ENCODE measurements at regions not wholly inside any gene's neighbourhood (a gene's known extent, or its start where the extent isn't known, plus 50 kb on each side); places are given as distances from the start of the nearest gene placed in this dataset.

DNA sequence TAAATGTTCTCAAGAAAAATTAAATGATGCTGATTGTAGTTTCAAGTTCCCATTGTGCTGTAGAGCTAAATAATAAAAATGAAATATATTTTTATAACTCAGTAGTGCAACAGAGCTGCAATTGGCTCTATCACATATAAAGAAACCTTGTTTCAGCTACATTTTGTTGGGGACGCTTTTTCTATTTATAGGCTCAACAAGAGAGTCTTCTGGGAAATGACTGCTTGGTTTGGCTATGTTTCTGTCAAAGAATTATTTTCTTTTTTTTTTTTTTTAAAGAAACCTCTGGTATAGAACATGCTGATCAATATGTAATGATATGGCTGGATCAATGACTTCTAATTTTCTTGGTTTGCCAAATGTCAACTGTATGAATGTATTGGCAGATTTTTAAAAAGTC lies 76.5 kb downstream of the OTOL1 start:
- Histone ChIP-seq H3K9me3 (ENCODE audit: insufficient read depth, low read depth, low read length) (no peaks in the 10 kb centered on the region), H3K9ac (ENCODE audit: low read depth, low read length) (no peak overlapping the region), H3K4me3 (ENCODE audit: low read length) (no peak overlapping the region), H3K27me3 (ENCODE audit: insufficient read depth, low read length) (no peaks in the 10 kb centered on the region), H3K36me3 (ENCODE audit: insufficient read depth, low read length) (no peaks in the 10 kb centered on the region), H3K4me1 (ENCODE audit: insufficient read depth, low read length) (no peaks in the 10 kb centered on the region), H3K27ac (ENCODE audit: low read depth, low read length) (no peak overlapping the region)
- WGBS = 89% methylated on average over 1 of the region's 1 CpG

DNA sequence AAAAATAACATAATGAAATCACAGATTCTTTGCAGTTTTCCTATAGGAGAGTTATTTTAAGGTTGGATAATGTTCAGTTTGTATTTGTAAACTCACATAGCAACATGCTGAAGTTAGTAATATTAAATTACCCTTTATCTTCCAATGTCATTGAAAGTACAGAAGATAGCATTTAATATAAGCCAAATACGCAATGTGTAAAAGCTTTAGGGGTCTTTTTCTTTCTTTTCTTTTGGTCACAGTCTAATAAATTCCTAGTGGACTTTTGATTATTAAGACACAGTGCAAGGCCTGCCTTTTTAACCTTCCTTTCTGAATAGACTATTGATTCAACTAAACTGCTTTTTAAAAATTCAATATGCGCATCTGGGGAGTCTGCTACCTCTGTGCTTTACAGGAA lies 79.3 kb downstream of the OTOL1 start:
- H3K4me1 ChIP-seq (ENCODE audit: insufficient read depth, low read length) = no peaks in the 10 kb centered on the region
- no peak overlapping the region for H3K9ac ChIP-seq (ENCODE audit: low read depth, low read length)
- whole genome bisulfite sequencing = no CpG with 5 or more reads among the region's 2 CpGs
- H3K27me3 ChIP-seq (ENCODE audit: insufficient read depth, low read length) = no peaks in the 10 kb centered on the region
- no peaks in the 10 kb centered on the region for H3K36me3 ChIP-seq (ENCODE audit: insufficient read depth, low read length)
- no peaks in the 10 kb centered on the region for H3K9me3 ChIP-seq (ENCODE audit: insufficient read depth, low read depth, low read length)
- H3K4me3 ChIP-seq (ENCODE audit: low read length) = no peak overlapping the region
- no peak overlapping the region for H3K27ac ChIP-seq (ENCODE audit: low read depth, low read length)

DNA sequence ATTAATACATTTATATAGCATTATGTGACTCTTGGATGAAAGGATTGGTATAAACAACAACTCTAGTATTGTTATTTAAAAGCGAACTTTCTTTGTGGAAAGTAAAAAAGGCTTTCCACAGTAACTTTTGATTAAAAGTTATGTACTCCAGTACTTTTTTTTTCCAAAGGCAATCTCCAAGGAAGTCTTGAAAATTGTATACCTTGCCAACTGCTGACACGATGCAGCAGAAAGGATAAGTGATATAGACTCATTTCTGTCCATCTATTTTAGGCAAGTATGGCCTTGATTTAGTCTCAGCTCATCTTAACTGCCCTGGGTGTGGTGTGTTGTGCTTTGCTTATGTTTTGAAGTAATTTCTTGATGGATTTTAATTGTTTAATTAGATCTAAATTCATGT lies 79.7 kb downstream of the OTOL1 start:
- WGBS = 95% methylated on average over 1 of the region's 2 CpGs
- H3K27ac ChIP-seq (ENCODE audit: low read depth, low read length) = no peak overlapping the region
- no peaks in the 10 kb centered on the region for H3K4me1 ChIP-seq (ENCODE audit: insufficient read depth, low read length)
- no peaks in the 10 kb centered on the region for H3K9me3 ChIP-seq (ENCODE audit: insufficient read depth, low read depth, low read length)
- no peak overlapping the region for H3K9ac ChIP-seq (ENCODE audit: low read depth, low read length)
- H3K4me3 ChIP-seq (ENCODE audit: low read length) = no peak overlapping the region
- H3K27me3 ChIP-seq (ENCODE audit: insufficient read depth, low read length) = no peaks in the 10 kb centered on the region
- no peaks in the 10 kb centered on the region for H3K36me3 ChIP-seq (ENCODE audit: insufficient read depth, low read length)

DNA sequence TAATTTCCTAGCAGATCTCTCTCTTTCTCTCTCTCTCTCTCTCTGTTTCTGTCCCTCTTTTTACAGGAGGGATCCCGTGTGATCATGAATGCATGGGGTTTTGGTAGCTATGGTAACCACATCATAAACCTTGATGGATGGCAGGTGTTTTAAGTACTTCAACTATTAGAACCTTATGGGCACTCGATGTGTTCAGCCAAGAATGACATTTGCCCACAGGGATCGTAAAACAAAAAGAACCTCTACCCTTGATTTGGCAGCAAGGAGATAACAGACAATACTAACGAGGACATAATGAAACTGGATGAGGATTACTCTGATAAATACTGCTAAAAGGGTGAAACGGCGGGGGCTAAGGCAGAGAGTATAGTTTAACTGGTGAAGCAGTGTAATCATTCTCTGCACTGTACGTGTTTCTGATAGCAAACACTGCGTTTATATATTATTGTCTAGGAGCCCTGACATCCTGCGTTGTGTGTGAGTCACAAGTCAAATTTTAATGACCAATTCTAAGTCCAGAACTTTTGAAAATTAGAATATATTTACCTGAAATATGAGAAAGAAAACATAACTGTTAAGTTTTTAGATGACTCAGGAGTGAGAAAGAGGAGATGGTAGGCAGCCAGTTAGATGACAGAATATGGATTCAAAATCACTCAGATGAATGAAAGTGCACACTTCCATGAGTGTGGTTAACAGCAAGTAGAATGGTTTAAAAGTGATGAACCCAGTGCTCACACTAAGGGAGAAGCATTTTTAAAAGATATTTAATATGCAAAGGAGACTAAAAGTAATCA lies 80.3 kb downstream of the OTOL1 start:
- H3K36me3 ChIP-seq (ENCODE audit: insufficient read depth, low read length) = no peaks in the 10 kb centered on the region
- H3K9ac ChIP-seq (ENCODE audit: low read depth, low read length) = no peak overlapping the region
- H3K9me3 ChIP-seq (ENCODE audit: insufficient read depth, low read depth, low read length) = no peaks in the 10 kb centered on the region
- no peak overlapping the region for H3K27ac ChIP-seq (ENCODE audit: low read depth, low read length)
- no peaks in the 10 kb centered on the region for H3K27me3 ChIP-seq (ENCODE audit: insufficient read depth, low read length)
- WGBS = 94% methylated on average over 9 of the region's 9 CpGs
- H3K4me1 ChIP-seq (ENCODE audit: insufficient read depth, low read length) = no peaks in the 10 kb centered on the region
- H3K4me3 ChIP-seq (ENCODE audit: low read length) = no peak overlapping the region

DNA sequence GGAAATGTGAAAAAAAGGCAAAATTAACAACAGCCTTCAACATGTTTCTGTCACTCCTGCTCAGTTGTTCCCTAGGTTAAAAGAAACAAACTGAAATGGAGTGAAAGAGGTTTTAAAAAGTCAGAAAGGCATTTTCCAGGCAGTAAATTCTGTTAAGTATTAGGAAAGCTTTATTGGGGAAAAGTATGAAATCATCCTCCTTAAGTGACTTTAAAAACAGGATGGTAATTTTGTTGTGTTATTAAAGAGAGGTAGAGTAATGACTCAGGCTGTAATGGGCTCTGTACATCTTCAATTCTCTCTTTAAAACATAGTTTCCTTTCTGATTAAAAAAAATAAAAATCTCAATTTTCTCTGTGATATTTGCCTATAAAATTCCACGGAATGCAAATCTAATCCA lies 81.1 kb downstream of the OTOL1 start:
- 0% methylated on average over 1 of the region's 1 CpG for WGBS
- H3K27ac ChIP-seq (ENCODE audit: low read depth, low read length) = no peak overlapping the region
- H3K4me3 ChIP-seq (ENCODE audit: low read length) = no peak overlapping the region
- no peak overlapping the region for H3K9ac ChIP-seq (ENCODE audit: low read depth, low read length)
- no peaks in the 10 kb centered on the region for H3K27me3 ChIP-seq (ENCODE audit: insufficient read depth, low read length)
- H3K9me3 ChIP-seq (ENCODE audit: insufficient read depth, low read depth, low read length) = no peaks in the 10 kb centered on the region
- H3K36me3 ChIP-seq (ENCODE audit: insufficient read depth, low read length) = no peaks in the 10 kb centered on the region
- H3K4me1 ChIP-seq (ENCODE audit: insufficient read depth, low read length) = no peaks in the 10 kb centered on the region

DNA sequence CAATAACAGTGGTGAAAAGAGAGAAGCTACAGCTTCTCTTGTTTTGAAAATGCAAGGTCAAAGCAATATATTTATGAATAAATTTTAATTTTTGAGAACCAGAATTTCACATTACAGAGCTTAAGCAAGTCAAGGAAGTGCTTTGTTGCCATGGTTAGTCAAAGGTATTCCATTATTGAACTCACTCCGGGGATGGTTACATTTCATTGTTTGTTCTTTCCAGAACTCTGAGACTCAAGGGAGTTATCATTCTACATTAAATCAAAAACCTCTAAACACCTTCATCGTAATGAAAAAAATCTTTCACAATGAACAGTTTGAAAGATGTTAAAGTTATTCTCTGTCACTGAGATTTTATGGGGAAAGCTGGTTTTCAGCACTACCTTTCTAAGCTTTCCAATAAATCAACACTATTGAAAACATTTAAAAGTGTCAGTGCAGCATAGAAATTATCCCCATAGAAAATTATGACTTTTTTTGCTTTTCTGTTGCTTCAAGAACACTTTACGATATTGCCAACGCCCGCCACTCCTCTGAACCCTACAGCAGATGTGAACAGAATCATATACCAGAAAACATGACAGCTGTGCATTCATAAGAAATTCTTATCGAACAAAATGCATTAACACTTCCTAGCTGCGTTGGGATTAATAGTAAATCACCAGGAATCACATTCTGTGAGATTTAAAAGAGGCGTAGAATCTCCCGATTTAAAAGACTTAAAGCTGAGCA lies 83.0 kb downstream of the OTOL1 start:
- Histone ChIP-seq H3K36me3 (ENCODE audit: insufficient read depth, low read length) (no peaks in the 10 kb centered on the region), H3K27ac (ENCODE audit: low read depth, low read length) (no peak overlapping the region), H3K9me3 (ENCODE audit: insufficient read depth, low read depth, low read length) (no peaks in the 10 kb centered on the region), H3K27me3 (ENCODE audit: insufficient read depth, low read length) (no peaks in the 10 kb centered on the region), H3K4me1 (ENCODE audit: insufficient read depth, low read length) (no peaks in the 10 kb centered on the region), H3K9ac (ENCODE audit: low read depth, low read length) (no peak overlapping the region), H3K4me3 (ENCODE audit: low read length) (no peak overlapping the region)
- 96% methylated on average over 9 of the region's 9 CpGs for WGBS

DNA sequence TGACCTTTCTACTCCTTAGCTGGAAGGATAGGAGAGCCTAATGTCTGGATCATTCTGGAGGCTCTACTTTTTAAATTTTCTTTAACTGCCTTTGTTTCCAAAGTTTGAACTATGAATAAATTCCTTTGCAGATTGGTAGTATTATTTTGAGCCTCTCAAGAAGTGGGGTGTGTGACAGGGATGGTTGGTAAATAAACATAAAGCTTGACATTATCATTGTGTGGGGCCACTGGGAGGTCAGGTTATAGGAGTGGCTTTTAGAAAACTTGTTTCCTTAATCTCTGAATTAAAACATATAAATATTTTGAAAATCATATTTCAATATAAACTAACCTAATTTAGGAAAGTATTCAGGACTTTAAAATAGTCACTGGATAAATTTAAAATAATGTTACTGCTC lies 89.3 kb downstream of the OTOL1 start:
- Histone ChIP-seq H3K9ac (ENCODE audit: low read depth, low read length) (no peak overlapping the region), H3K27me3 (ENCODE audit: insufficient read depth, low read length) (no peaks in the 10 kb centered on the region), H3K4me1 (ENCODE audit: insufficient read depth, low read length) (no peaks in the 10 kb centered on the region), H3K27ac (ENCODE audit: low read depth, low read length) (no peak overlapping the region), H3K4me3 (ENCODE audit: low read length) (no peak overlapping the region), H3K36me3 (ENCODE audit: insufficient read depth, low read length) (no peaks in the 10 kb centered on the region), H3K9me3 (ENCODE audit: insufficient read depth, low read depth, low read length) (peaks cover 11% of the 10 kb centered on the region; the same call in 1 of the 2 replicates)

DNA sequence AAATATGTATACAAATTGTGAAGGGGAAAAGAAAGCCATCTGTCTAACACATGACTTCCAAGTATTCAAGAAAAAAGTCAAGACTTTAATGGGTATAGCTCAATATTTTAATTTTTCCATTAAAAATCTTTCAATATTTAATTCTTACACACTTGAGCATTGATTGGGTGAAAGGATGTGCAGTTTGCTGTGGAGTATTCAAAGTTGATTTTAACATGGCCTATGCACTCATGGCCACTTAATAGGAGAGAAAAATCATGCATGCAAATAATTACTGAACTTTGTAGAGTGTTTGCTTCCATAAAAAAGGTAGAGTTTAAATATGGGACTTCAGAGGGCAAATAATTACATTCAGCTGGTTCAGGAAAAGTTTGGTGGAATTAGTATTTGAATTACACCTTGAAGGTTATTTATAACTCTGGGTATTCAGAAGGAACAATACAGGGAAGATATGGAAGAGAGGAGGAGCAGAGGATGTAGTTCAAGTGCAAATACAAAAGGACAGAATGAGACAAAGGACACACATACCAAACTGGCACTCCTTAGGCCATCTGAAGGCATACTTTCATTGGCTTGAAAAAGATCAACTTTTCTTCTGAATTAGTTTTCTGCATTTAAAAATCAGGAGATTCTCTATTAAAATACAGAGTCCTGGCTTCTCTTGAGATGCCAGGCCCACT lies 90.1 kb downstream of the OTOL1 start:
- Histone ChIP-seq H3K9me3 (ENCODE audit: insufficient read depth, low read depth, low read length) (peaks cover 11% of the 10 kb centered on the region; the same call in 1 of the 2 replicates), H3K9ac (ENCODE audit: low read depth, low read length) (no peak overlapping the region), H3K36me3 (ENCODE audit: insufficient read depth, low read length) (no peaks in the 10 kb centered on the region), H3K27me3 (ENCODE audit: insufficient read depth, low read length) (no peaks in the 10 kb centered on the region), H3K27ac (ENCODE audit: low read depth, low read length) (no peak overlapping the region), H3K4me1 (ENCODE audit: insufficient read depth, low read length) (no peaks in the 10 kb centered on the region), H3K4me3 (ENCODE audit: low read length) (no peak overlapping the region)

DNA sequence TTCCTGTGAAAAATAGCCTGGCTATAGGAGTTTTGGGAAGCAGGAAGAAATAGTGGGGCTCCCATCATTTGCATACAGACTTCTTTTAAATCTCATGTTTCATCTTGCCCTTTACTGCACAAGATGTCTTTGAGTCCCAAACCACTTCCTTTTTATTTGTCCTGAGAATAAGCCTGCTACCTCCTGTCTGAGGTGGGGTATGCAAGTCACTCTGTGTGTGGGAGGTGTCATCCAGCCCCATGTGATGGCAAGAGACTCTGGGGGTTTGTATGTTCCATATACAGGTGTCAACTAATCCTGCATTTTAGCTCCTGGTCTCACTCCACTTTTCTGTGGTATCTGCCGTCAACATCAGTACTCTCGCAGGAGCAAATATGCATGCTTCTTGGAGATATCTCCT lies 102.0 kb downstream of the OTOL1 start:
- Histone ChIP-seq H3K27me3 (ENCODE audit: insufficient read depth, low read length) (no peaks in the 10 kb centered on the region), H3K9me3 (ENCODE audit: insufficient read depth, low read depth, low read length) (no peaks in the 10 kb centered on the region), H3K27ac (ENCODE audit: low read depth, low read length) (no peak overlapping the region), H3K36me3 (ENCODE audit: insufficient read depth, low read length) (no peaks in the 10 kb centered on the region), H3K4me1 (ENCODE audit: insufficient read depth, low read length) (no peaks in the 10 kb centered on the region), H3K9ac (ENCODE audit: low read depth, low read length) (no peak overlapping the region), H3K4me3 (ENCODE audit: low read length) (no peak overlapping the region)
- WGBS = 97% methylated on average over 2 of the region's 2 CpGs

DNA sequence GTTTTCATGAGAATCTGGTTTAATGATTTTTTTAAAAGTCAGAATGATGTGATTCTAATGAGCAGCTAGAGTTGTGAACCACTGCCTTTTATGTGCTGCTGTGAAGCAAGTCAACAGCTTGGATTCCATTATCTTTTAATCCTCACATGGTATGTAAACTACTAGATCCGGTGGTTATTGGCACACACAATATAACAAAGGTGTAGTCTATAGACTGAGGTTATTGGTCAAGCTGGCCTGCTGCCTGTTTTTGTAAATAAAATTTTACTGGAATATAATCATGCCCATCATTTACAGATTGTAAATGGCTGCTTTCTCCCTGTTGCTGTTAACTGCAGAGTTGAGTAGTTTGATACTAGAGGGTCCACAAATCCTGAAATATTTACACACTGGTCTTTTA lies 103.1 kb downstream of the OTOL1 start:
- no peaks in the 10 kb centered on the region for H3K4me1 ChIP-seq (ENCODE audit: insufficient read depth, low read length)
- H3K36me3 ChIP-seq (ENCODE audit: insufficient read depth, low read length) = no peaks in the 10 kb centered on the region
- no peak overlapping the region for H3K27ac ChIP-seq (ENCODE audit: low read depth, low read length)
- H3K9me3 ChIP-seq (ENCODE audit: insufficient read depth, low read depth, low read length) = no peaks in the 10 kb centered on the region
- WGBS = no CpG with 5 or more reads among the region's 1 CpG
- H3K4me3 ChIP-seq (ENCODE audit: low read length) = no peak overlapping the region
- H3K9ac ChIP-seq (ENCODE audit: low read depth, low read length) = no peak overlapping the region
- no peaks in the 10 kb centered on the region for H3K27me3 ChIP-seq (ENCODE audit: insufficient read depth, low read length)

DNA sequence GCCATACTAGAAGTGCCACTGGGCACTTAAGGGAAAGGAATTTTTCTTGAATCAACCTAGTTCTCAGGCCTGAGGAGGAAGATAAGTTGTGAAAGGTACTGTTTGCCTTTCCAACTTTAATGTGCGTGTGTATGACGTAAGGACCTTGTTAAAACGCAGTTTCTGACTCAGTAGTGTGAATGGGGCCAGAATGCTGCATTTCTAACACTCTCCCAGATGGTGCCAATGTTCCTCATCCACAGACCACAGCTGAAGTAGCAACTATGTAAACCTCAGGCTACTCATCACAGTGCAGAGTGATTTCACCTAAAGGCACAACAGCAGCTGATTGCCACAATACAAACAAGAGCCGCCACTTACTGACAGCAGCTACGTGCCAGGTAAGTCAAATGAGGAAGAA lies 103.6 kb downstream of the OTOL1 start:
- no peak overlapping the region for H3K4me3 ChIP-seq (ENCODE audit: low read length)
- no peaks in the 10 kb centered on the region for H3K9me3 ChIP-seq (ENCODE audit: insufficient read depth, low read depth, low read length)
- no peaks in the 10 kb centered on the region for H3K27me3 ChIP-seq (ENCODE audit: insufficient read depth, low read length)
- H3K36me3 ChIP-seq (ENCODE audit: insufficient read depth, low read length) = no peaks in the 10 kb centered on the region
- H3K27ac ChIP-seq (ENCODE audit: low read depth, low read length) = no peak overlapping the region
- H3K9ac ChIP-seq (ENCODE audit: low read depth, low read length) = no peak overlapping the region
- H3K4me1 ChIP-seq (ENCODE audit: insufficient read depth, low read length) = no peaks in the 10 kb centered on the region
- WGBS = 94% methylated on average over 5 of the region's 5 CpGs

Measured in HUES64 (cell line).